HepG2 (cell line): ENCODE measurements at regions not wholly inside any gene's neighbourhood (a gene's known extent, or its start where the extent isn't known, plus 50 kb on each side); places are given as distances from the start of the nearest gene placed in this dataset.
A peak's percentile ranks its signal among the peaks of the same experiment; 100 is the strongest.

Source experiments
- ATAC-seq: fragments of 200-7000 bp; cut with Tn5 transposase; 3 replicates; pipeline ENCODE4 v1.9.1; 2020; ENCODE audit warnings: mild to moderate bottlenecking, moderate library complexity
- BruUV-seq: library from RNA; stranded (reverse); fragments of 400-500 nt; replicated peaks from 2 replicates; lab custom pipeline; 2021; lab: Mats Ljungman, UMichigan
- CTCF ChIA-PET: fragments of 300-600 bp; formaldehyde crosslinking; extraction: SDS; loops from one replicate; lab custom pipeline; 2021; ENCODE audit warnings: low total read pairs, inconsistent platforms, low intra/inter-chr PET ratio; lab: Yijun Ruan, JAX
- POLR2A ChIA-PET: fragments of 350-600 bp; sonication (Branson Sonifier 250); formaldehyde crosslinking; loops from one replicate; lab custom pipeline; 2020; ENCODE audit warnings: antibody characterized with exemption, inconsistent platforms; lab: Yijun Ruan, JAX
- DNase-seq: peaks from one replicate; pipeline ENCODE4 v3.0.0-alpha.2; 2015; ENCODE audit warnings: low spot score
- FAIRE-seq: peaks from 3 replicates; lab custom pipeline; 2011; peaks lifted over from hg19 to GRCh38; lab: Jason Lieb, UNC
- H2AFZ ChIP-seq: one replicate; pipeline ENCODE4 v1.6.1; 2011; ENCODE audit warnings: low read length, inconsistent platforms
- H3K27ac ChIP-seq: fragments of 300-600 bp; 3 replicates; pipeline ENCODE4 v1.8.0; 2011; ENCODE audit warnings: mixed run types, mild to moderate bottlenecking, mixed read lengths, low read length, inconsistent platforms; ENCODE audit not compliant: insufficient read depth; ENCODE audit errors: extremely low read length
- H3K27me3 ChIP-seq, 2 experiments: fragments of 200-600 bp in 1 of 2; 2 replicates in 1 of 2; 3 replicates in 1 of 2; pipeline versions ENCODE4 v1.6.0 to v1.8.0; 2011; ENCODE audit warnings: low read length in 2 of 2, mild to moderate bottlenecking in 2 of 2, moderate library complexity in 2 of 2, inconsistent platforms in 1 of 2; ENCODE audit not compliant: insufficient read depth in 2 of 2, control insufficient read depth in 1 of 2
- H3K36me3 ChIP-seq, 2 experiments: fragments of 200-600 bp in 1 of 2; replicated peaks in 1 of 2; 2 replicates in 1 of 2; 3 replicates in 1 of 2; pipeline versions ENCODE4 v1.5.1 to v1.8.0; 2011; ENCODE audit warnings: low read length in 2 of 2, inconsistent platforms in 1 of 2; ENCODE audit not compliant: insufficient read depth in 2 of 2, control insufficient read depth in 1 of 2
- H3K4me1 ChIP-seq: 2 replicates; pipeline ENCODE4 v1.5.1; 2012; ENCODE audit warnings: low read length, inconsistent platforms; ENCODE audit not compliant: insufficient read depth
- H3K4me2 ChIP-seq: 2 replicates; pipeline ENCODE4 v1.6.0; 2011; ENCODE audit warnings: low read depth, low read length, inconsistent platforms
- H3K4me3 ChIP-seq, 3 experiments: fragments of 200-600 bp in 1 of 3; sonication (generic), shearing (Covaris generic) in 1 of 3; replicated peaks in 1 of 3; 2 replicates each; pipeline ENCODE4 v1.5.1; 2011 to 2016; ENCODE audit warnings: low read length in 3 of 3, inconsistent platforms in 2 of 3, low read depth in 2 of 3, mild to moderate bottlenecking in 2 of 3, control low read depth in 1 of 3, mixed read lengths in 1 of 3; ENCODE audit not compliant: insufficient read depth in 1 of 3
- H3K79me2 ChIP-seq: one replicate; pipeline ENCODE4 v1.6.1; 2011; ENCODE audit warnings: low read length, inconsistent platforms; ENCODE audit not compliant: insufficient read depth
- H3K9ac ChIP-seq: 2 replicates; pipeline ENCODE4 v1.6.0; 2011; ENCODE audit warnings: mild to moderate bottlenecking, low read depth, low read length, inconsistent platforms; ENCODE audit not compliant: insufficient read depth
- H3K9me3 ChIP-seq: 2 replicates; pipeline ENCODE4 v1.5.1; 2012; ENCODE audit warnings: mild to moderate bottlenecking, low read length
- H4K20me1 ChIP-seq: 2 replicates; pipeline ENCODE4 v1.6.0; 2011; ENCODE audit warnings: inconsistent platforms, mild to moderate bottlenecking, low read length, moderate library complexity; ENCODE audit not compliant: insufficient read depth
- HMGXB3 ChIP-seq: sonication (generic); formaldehyde crosslinking; IDR thresholded peaks from 2 replicates; pipeline ENCODE4 v1.4.0; 2020; ENCODE audit warnings: missing genetic modification reagents, borderline replicate concordance
- MNT ChIP-seq: fragments of 450-650 bp; IDR thresholded peaks from 2 replicates; pipeline ENCODE4 v1.6.1; 2016
- TCF7 ChIP-seq: sonication (generic); IDR thresholded peaks from 2 replicates; pipeline ENCODE4 v1.6.1; 2016; ENCODE audit warnings: antibody characterized with exemption, low read depth
- ZNF17 ChIP-seq: sonication (generic); formaldehyde crosslinking; IDR thresholded peaks from 2 replicates; pipeline ENCODE4 v1.5.0; 2020; ENCODE audit warnings: mild to moderate bottlenecking, missing genetic modification reagents
- WGBS: methylation state at CpG from one replicate; pipeline ENCODE4 v1.1.6; 2017; ENCODE audit warnings: low lambda C conversion rate; 5-methylcytosine and 5-hydroxymethylcytosine counted together
- in situ Hi-C: cut with HindIII; loops from 2 replicates; pipeline ENCODE4 v1.10.0; 2017; ENCODE audit warnings: low pct_unique_long_range_greater_than_20kb; ENCODE audit not compliant: extremely low pct_ligation_motif_present
- intact Hi-C: fragments of 100-400 bp; cut with micrococcal nuclease; formaldehyde crosslinking; loops from one replicate; pipeline ENCODE4 v1.10.0; 2022; ENCODE audit not compliant: unreplicated experiment

- 0 out of 2 replicates have a peak, but pooled peaks cover 7% of the 10 kb centered on the region for H3K4me1 ChIP-seq
- no peak overlapping the region for H3K9ac ChIP-seq
- 98% methylated on average over 3 of the region's 3 CpGs for WGBS
- H3K27ac ChIP-seq = no peak overlapping the region
- in situ Hi-C loops (no loop called here), intact Hi-C loops (no loop called here)
- no peaks in the 10 kb centered on the region for H3K79me2 ChIP-seq
- peaks cover 0 to 9% of the 10 kb centered on the region in 2 experiments; a peak in 2 of 5 replicates for H3K27me3 ChIP-seq
- no peak overlapping the region for H3K4me2 ChIP-seq
- ATAC-seq (no peak), FAIRE-seq (no peak), DNase-seq (no peak)
- H2AFZ ChIP-seq = no peak overlapping the region
- H3K4me3 ChIP-seq = no peak overlapping the region
- H4K20me1 ChIP-seq = no peaks in the 10 kb centered on the region
- TF ChIP-seq TCF7 (no peak), HMGXB3 (no peak), ZNF17 (no peak), MNT (0 out of 2 replicates have a peak, but pooled peaks have one; percentile 25)
- no peaks in the 10 kb centered on the region for H3K36me3 ChIP-seq
- no TSS peak for BruUV-seq
- H3K9me3 ChIP-seq = no peaks in the 10 kb centered on the region
- POLR2A ChIA-PET = no interaction called here
- CTCF ChIA-PET = no interaction called here
Observed at GRCh38 chr13:34350671-34351070, 532.7 kb downstream of the RFC3 start.
